GDM1 (cell line): ENCODE measurements at regions not wholly inside any gene's neighbourhood (a gene's known extent, or its start where the extent isn't known, plus 50 kb on each side); places are given as distances from the start of the nearest gene placed in this dataset.
"Not testable (repeated sequence)": the region's sequence is repeated elsewhere in the genome, so short reads cannot be mapped to it uniquely, and the experiment has no call there.

ENCODE experiments used
- DNase-seq: peaks from one replicate; lab custom pipeline; 2025; lab: John Stamatoyannopoulos, UW

- no peak for DNase-seq
These were observed 473.3 kb upstream of the PLXNA2 start for GRCh38 chr1:208717525-208717924.

GRCh38 chr1:208722592-208722991, 478.4 kb upstream of the PLXNA2 start:
- DNase-seq, result no peak

- no peak for DNase-seq
These were observed 479.9 kb upstream of the PLXNA2 start for GRCh38 chr1:208724079-208724478.

- DNase-seq, result no peak
These were observed 484.6 kb upstream of the PLXNA2 start for GRCh38 chr1:208728815-208729214.

- DNase-seq, result no peak
These were observed 488.0 kb upstream of the PLXNA2 start for GRCh38 chr1:208731981-208732821.

GRCh38 chr1:208737161-208737560, 493.0 kb upstream of the PLXNA2 start:
- no peak for DNase-seq

- DNase-seq, result no peak
These were observed 493.7 kb upstream of the PLXNA2 start for GRCh38 chr1:208737922-208738321.

- not testable (repeated sequence) for DNase-seq
These were observed 495.5 kb upstream of the PLXNA2 start for GRCh38 chr1:208739636-208740035.

- DNase-seq, result no peak
These were observed 497.1 kb upstream of the PLXNA2 start for GRCh38 chr1:208741296-208741695.

- DNase-seq, result no peak
These were observed 499.2 kb upstream of the PLXNA2 start for GRCh38 chr1:208743361-208743760.

- DNase-seq, result no peak
These were observed 503.8 kb upstream of the PLXNA2 start for GRCh38 chr1:208747979-208748378.

GRCh38 chr1:208748387-208749165, 504.4 kb upstream of the PLXNA2 start:
- DNase-seq, result no peak

- DNase-seq, result no peak
These were observed 512.3 kb upstream of the PLXNA2 start for GRCh38 chr1:208756339-208756981.

- no peak for DNase-seq
These were observed 513.7 kb upstream of the PLXNA2 start for GRCh38 chr1:208757846-208758245.

GRCh38 chr1:208759255-208759654, 515.1 kb upstream of the PLXNA2 start:
- DNase-seq, result no peak

GRCh38 chr1:208763971-208764370, 519.8 kb upstream of the PLXNA2 start:
- no peak for DNase-seq

GRCh38 chr1:208766832-208767231, 522.6 kb upstream of the PLXNA2 start:
- DNase-seq, result no peak

- DNase-seq, result no peak
These were observed 523.6 kb upstream of the PLXNA2 start for GRCh38 chr1:208767816-208768215.

GRCh38 chr1:208772891-208773290, 528.7 kb upstream of the PLXNA2 start:
- no peak for DNase-seq

- no peak for DNase-seq
These were observed 531.7 kb upstream of the PLXNA2 start for GRCh38 chr1:208775841-208776240.

- DNase-seq, result no peak
These were observed 534.2 kb upstream of the PLXNA2 start for GRCh38 chr1:208778417-208778816.

GRCh38 chr1:208781391-208782045, 537.3 kb upstream of the PLXNA2 start:
- no peak for DNase-seq
